ENCODE measurements at regions not wholly inside any gene's neighbourhood (a gene's known extent, or its start where the extent isn't known, plus 50 kb on each side); places are given as distances from the start of the nearest gene placed in this dataset.

GRCh38 chr10:121417298-121417697 lies 180.9 kb downstream of the FGFR2 start:
- TF ChIP-seq CTCF (IDR thresholded peaks at IDR 0.05), result no peak
- TF ChIP-seq POLR2A (IDR thresholded peaks at IDR 0.05), result no peak
